Mammary epithelial cell (primary cell): ENCODE measurements at regions not wholly inside any gene's neighbourhood (a gene's known extent, or its start where the extent isn't known, plus 50 kb on each side); places are given as distances from the start of the nearest gene placed in this dataset.

Source experiments
- CTCF ChIP-seq, 2 donors: IDR thresholded peaks in 1 of 2; conservative IDR thresholded peaks in 1 of 2; 2 replicates each; pipeline ENCODE4 v1.5.1; 2011 to 2012; ENCODE audit warnings: inconsistent platforms in 2 of 2, low read length in 2 of 2, mild to moderate bottlenecking in 2 of 2, control low read depth in 1 of 2, low read depth in 1 of 2; ENCODE audit not compliant: insufficient read depth in 1 of 2; ENCODE audit errors: extremely low read depth in 1 of 2
- EZH2 ChIP-seq: IDR thresholded peaks from 2 replicates; pipeline ENCODE4 v1.6.1; 2012; ENCODE audit warnings: low read length, inconsistent platforms, borderline replicate concordance

- TF ChIP-seq CTCF (conservative IDR thresholded peaks at IDR 0.05 in 1 of 2, IDR thresholded peaks at IDR 0.05 in 1 of 2; ENCODE audit: extremely low read depth in 1 of 2, insufficient read depth in 1 of 2, low read depth in 1 of 2, low read length in 2 of 2) (no peak), EZH2 (no peak)
Measured at GRCh38 chr1:203419558-203419957, 56.0 kb upstream of the PRELP start.
